ENCODE measurements at regions not wholly inside any gene's neighbourhood (a gene's known extent, or its start where the extent isn't known, plus 50 kb on each side); places are given as distances from the start of the nearest gene placed in this dataset.

- no peak for DNase-seq (ENCODE audit: low read depth, low spot score)
These were observed 318.7 kb downstream of the TMEM161B start for GRCh38 chr5:87949676-87950631.

DNA sequence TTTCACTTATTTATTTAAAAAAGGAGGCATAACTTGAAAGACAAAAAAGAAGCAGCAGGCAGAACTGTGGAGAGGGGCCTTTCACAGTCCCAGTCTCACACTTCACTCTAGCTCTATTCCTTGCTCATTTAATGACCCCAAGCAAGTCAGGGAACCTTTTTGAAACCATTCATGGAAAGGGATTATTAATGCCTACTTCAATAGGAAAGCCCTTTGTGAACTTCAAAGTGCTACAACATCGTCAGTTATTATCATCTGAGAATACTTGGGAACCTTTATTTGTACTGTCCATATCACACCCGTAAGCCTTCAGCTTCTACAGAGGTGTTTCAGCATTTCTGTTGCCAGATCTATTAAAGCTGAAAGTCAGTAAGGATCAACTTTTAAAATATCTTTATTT, 320.2 kb downstream of the TMEM161B start:
- no peak for DNase-seq (ENCODE audit: low read depth, low spot score)

DNA sequence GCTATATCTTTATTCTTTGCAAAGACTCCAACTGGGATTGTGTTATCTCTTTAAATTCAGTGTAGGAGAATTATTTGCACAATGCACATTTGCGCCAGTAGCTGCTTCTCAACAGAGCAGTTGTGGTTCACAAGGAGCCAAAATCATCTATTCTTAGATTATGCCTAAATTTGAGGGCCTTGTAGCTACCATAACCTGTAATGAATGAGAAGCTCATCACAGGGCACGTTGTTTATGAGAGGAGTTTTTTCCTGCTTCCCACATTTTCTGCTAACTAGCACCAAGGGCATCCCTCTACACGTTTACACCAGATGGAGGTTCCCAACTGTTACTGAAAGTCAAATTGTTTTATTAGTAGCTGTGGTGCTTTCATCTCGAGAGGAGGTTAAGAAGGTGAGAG, 322.4 kb downstream of the TMEM161B start:
- no peak for DNase-seq (ENCODE audit: low read depth, low spot score)

DNA sequence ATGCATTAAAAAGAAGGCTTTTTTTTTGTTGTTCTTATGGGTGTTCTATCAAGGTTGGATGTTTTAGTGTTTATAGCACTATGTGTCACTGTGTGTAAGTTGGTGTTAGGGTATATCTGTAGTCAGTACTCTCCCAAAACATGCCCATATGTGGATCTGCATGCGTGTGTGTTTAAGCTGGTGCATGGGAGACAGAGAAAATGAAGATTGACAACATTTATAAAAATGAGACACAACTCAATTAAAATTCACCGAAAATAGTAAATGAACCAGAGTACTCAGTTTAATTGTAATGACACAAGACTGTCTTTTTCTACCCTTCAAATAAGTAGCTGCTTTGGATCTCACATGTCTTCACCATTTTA, 323.4 kb downstream of the TMEM161B start:
- no peak for DNase-seq (ENCODE audit: low read depth, low spot score)

GRCh38 chr5:87944553-87945285, 323.9 kb downstream of the TMEM161B start:
- DNase-seq (ENCODE audit: low read depth, low spot score), result no peak

- no peak for DNase-seq (ENCODE audit: low read depth, low spot score)
These were observed 327.9 kb downstream of the TMEM161B start for GRCh38 chr5:87940775-87941174.

DNA sequence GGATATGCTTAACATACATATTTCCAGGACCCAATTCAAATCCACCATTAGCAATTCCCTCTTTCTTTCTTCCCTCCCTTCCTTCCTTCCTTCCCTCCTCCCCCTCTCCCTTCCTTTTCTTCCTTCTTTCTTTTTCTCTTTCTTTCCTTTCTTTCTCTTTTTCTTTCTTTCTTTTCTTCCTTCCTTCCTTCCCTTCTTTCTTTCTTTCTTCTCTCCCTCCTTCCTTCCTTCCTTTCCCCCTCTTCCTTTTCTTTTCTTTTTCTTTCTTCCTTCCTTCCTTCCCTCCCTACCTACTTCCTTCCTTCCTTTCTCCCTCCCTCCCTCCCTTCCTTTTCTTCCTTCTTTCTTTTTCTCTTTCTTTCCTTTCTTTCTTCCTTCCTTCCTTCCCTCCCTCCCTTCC, 332.0 kb downstream of the TMEM161B start:
- DNase-seq (ENCODE audit: low read depth, low spot score), result no peak

DNA sequence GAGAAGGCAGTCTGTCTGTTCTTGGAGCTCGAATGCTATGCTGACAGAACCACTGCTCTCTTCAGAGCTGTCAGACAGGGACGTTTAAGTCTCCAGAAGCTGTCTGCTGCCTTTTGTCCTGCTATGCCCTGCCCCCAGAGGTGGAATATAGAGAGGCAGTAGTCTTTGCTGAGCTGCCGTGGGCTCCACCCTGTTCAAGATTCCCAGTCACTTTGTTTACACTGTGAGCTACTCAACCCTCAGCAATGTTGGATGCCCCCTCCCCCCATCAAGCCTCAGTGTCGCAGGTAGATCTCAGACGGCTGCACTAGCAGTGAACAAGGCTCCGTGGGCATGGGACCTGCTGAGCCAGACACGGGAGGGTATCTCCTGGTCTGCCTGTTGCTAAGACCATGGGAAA, 344.2 kb downstream of the TMEM161B start:
- no peak for DNase-seq (ENCODE audit: low read depth, low spot score)

- DNase-seq (ENCODE audit: low read depth, low spot score), result no peak
These were observed 352.3 kb downstream of the TMEM161B start for GRCh38 chr5:87916320-87916719.

GRCh38 chr5:87912419-87912818, 356.2 kb downstream of the TMEM161B start:
- DNase-seq (ENCODE audit: low read depth, low spot score), result no peak

DNA sequence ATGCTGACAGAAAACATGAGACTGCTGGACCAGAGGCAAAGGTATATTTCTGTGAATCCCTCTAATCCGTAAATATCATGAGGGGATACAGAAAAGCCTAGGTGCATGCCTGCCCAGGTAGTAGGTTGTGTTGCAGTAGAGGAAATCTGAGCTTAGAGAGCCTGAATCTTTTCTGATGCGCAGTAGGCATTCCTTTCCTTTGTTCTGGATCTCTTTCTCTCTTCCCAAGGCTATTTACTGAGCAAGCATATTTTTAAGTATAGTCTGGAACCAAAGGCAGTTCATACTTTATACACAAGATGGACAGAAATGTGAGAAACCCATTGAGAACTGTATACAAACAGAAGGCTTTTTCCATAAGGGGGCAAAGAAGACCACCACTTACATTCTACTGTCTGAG, 359.3 kb downstream of the TMEM161B start:
- DNase-seq (ENCODE audit: low read depth, low spot score), result no peak

DNA sequence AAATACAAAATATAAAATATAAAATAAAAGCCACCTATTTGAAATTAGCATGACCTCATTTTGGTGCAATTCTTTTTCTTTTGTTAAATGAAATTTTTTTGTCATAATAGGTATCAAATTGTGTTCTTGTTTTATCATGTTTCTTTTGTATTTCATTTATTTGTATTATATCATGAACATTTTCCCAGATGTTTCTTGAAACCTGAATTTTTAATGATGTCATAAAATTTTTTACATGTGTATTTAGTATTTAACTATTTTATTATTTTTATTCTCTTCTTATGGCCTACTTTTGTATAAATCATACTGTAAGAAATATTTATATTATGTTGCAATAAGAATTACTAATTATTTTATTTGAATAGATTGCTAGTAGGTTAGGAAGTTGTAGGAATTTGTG, 361.7 kb downstream of the TMEM161B start:
- DNase-seq (ENCODE audit: low read depth, low spot score), result no peak

GRCh38 chr5:87900419-87900818, 368.2 kb downstream of the TMEM161B start:
- no peak for DNase-seq (ENCODE audit: low read depth, low spot score)

DNA sequence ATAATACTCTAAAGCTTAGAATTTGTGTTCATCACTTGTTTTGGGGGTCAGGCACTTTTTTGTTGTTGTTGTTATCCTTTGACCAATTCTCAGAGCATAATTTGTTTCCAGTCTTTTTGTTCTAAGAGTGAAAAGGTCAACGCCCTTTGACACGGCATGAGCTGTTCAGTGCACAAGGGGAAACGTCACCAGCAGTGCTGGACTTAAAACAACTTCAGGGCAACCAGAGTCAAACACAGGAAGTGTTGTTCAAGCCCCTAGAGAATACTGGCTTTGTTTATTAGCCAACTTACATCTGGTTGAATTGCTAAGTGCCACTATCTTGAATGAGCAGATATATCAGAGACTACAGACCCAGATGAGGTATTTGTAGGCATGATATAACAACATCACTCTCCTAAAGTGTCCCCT, 368.9 kb downstream of the TMEM161B start:
- DNase-seq (ENCODE audit: low read depth, low spot score), result no peak

DNA sequence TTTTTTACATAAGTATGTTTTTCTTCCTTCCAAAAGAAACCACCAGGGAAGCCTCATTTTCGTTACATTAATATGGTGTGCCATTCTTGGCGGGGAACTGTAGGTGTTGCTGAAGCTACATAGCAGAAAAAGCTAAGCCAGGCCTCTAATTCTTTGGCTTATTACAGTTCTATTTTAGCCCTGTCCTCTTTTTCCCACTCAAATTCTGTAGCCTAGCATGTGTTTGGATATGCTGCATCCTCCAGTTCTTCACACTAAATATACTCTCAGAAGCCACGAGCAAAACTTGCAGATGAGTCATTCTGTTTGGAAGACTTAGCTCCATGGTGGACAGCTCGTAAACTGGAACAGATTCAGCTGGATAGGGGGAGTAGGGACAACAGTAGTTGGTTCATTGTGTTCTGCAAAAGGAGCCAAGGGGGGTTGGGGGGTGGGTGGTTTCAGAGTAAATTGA, 369.4 kb downstream of the TMEM161B start:
- DNase-seq (ENCODE audit: low read depth, low spot score), result no peak

DNA sequence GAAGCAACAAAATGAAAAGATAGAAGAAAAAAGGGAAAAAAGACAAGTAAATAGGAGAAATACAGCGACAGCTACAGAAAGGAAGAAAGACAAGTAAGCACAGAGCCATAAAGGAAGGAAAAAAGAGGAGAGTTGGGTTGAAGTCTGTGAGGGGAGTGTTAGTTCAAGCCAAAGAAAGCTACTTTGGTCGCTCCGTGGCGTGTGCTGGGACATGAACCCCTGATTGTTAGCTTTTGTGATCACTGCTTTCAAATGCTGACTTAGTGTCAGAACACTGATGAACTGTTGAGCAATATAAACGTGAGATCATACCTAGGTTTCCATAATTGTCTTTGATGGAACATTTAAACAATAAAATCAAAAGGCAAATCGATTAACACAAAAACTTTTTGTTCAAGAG, 370.1 kb downstream of the TMEM161B start:
- no peak for DNase-seq (ENCODE audit: low read depth, low spot score)

DNA sequence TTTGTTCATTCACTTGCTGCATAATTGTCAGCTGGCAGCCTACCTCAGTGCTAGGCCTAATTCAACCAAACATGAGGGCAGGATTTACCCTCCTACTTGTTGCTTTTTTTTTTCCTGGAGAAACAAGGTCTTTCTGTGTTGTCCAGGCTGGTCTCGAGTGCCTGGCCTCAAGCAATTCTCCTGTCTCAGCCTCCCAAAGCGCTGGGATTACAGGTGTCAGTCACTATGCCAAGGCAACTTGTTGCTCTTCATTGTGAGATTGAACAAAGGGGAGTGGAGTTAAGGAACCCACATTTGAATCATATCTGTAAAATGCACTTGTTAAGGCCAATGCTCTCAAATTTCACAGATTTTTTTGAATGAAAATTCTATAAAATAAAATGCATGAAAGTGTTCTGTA, 380.5 kb downstream of the TMEM161B start:
- DNase-seq (ENCODE audit: low read depth, low spot score), result no peak

- DNase-seq (ENCODE audit: low read depth, low spot score), result no peak
These were observed 381.4 kb downstream of the TMEM161B start for GRCh38 chr5:87887247-87887646.

GRCh38 chr5:87886164-87886563, 382.5 kb downstream of the TMEM161B start:
- DNase-seq (ENCODE audit: low read depth, low spot score), result no peak

DNA sequence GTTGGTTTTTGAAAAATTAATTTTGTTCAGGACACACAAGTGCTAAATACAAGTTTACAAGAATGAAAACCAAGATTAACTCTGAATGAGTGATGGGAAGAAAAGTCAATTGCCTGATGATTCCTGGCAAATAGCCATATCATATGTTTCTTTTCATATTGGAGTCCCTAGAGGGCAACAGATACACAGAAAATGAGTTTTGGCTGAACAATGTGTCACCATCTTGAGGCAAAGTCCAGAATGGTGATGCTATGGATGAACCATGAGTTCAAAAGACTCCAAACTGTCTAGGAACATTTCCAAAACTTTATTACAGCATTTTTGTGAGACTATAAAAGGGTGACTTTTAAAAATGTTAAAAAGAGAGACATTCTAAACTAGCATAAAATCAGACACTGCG, 382.9 kb downstream of the TMEM161B start:
- no peak for DNase-seq (ENCODE audit: low read depth, low spot score)

DNA sequence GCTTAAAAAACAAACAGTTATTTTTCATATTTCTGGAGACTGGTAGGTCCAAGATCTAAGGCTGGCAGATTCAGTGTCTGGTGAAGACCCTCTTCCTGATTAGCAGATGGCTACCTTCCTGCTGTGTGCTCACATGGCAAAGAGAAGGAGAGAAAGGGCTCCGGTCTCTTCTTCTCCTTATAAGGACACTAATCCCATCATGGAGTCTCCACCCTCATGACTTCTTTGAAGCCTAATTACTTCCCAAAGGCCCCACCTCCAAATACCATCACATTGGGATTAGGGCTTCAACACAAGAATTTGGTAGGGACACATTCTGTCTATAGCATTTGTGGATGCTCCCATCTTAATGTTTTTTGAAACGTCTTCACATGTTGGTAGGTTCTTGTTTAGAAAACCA, 391.1 kb downstream of the TMEM161B start:
- no peak for DNase-seq (ENCODE audit: low read depth, low spot score)

DNA sequence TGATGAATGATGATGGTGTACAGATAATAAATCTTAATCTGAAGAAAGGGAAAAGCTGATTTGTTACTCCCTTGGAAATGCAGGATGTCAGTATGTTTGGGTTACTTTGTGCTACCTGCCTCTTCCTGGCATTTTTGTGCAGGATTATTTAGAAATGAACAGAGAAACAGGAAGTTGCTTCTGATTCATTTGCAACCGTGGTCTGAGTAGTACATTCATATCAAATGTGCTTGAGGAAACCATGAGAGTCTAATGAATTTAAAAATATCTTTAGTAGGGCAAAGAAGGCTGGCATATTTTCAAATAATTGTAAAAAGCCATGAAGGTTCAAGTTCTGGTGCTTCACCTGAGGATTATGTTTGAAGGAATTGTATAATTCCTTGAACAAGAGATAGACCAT, 391.6 kb downstream of the TMEM161B start:
- DNase-seq (ENCODE audit: low read depth, low spot score), result no peak

DNA sequence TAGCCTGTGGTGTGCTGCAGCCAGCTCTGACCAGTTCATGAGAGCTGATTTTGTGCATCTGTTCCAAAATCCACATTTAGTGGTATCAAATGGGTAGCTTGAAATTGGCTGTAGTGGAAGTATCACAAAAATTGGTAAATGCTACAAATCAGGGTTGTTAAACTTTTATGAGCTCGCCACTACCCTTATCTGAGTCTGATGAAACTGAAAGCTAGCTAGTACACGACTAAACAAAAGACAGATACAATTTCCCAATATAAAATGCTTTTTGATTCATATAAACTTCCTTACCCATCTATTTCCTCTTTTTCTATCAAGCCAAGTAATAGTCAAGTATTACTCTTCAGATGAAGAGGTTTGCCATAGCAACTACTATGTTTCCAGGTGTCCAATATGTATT, 392.0 kb downstream of the TMEM161B start:
- no peak for DNase-seq (ENCODE audit: low read depth, low spot score)
